NOMO-1 treated with dmso at 0.1 percent for 144 hours (cell line): ENCODE measurements at regions not wholly inside any gene's neighbourhood (a gene's known extent, or its start where the extent isn't known, plus 50 kb on each side); places are given as distances from the start of the nearest gene placed in this dataset.
"Not testable (repeated sequence)": the region's sequence is repeated elsewhere in the genome, so short reads cannot be mapped to it uniquely, and the experiment has no call there.

Experiments
- DNase-seq: peaks from one replicate; lab custom pipeline; 2025; ENCODE audit not compliant: unreplicated experiment; lab: John Stamatoyannopoulos, UW

GRCh38 chr1:182261655-182262054 lies 129.9 kb downstream of the GLUL start:
- no peak for DNase-seq

- no peak for DNase-seq
Observed at GRCh38 chr1:182260516-182260915, 131.1 kb downstream of the GLUL start.

- no peak for DNase-seq
Observed at GRCh38 chr1:182259968-182260367, 131.6 kb downstream of the GLUL start.

GRCh38 chr1:182259229-182259872 lies 132.2 kb downstream of the GLUL start:
- peak; percentile 75 for DNase-seq

- no peak for DNase-seq
Observed at GRCh38 chr1:182257369-182258063, 134.1 kb downstream of the GLUL start.

- DNase-seq: no peak
Observed at GRCh38 chr1:182256931-182257330, 134.7 kb downstream of the GLUL start.

- no peak for DNase-seq
Observed at GRCh38 chr1:182255494-182255893, 136.1 kb downstream of the GLUL start.

- DNase-seq: no peak
Observed at GRCh38 chr1:182253319-182253860, 138.2 kb downstream of the GLUL start.

GRCh38 chr1:182251561-182251960 lies 140.0 kb downstream of the GLUL start:
- no peak for DNase-seq

GRCh38 chr1:182249201-182249676 lies 142.4 kb downstream of the GLUL start:
- DNase-seq: no peak

GRCh38 chr1:182248721-182249120 lies 142.9 kb downstream of the GLUL start:
- DNase-seq: no peak

- DNase-seq: not testable (repeated sequence)
Observed at GRCh38 chr1:182247813-182248212, 143.8 kb downstream of the GLUL start.

GRCh38 chr1:182246783-182247182 lies 144.8 kb downstream of the GLUL start:
- no peak for DNase-seq

- no peak for DNase-seq
Observed at GRCh38 chr1:182245040-182245439, 146.6 kb downstream of the GLUL start.

- no peak for DNase-seq
Observed at GRCh38 chr1:182244451-182244850, 147.1 kb downstream of the GLUL start.

GRCh38 chr1:182242641-182243040 lies 148.9 kb downstream of the GLUL start:
- no peak for DNase-seq

- DNase-seq: no peak
Observed at GRCh38 chr1:182240085-182240484, 151.5 kb downstream of the GLUL start.

GRCh38 chr1:182238421-182238820 lies 153.2 kb downstream of the GLUL start:
- DNase-seq: no peak

- DNase-seq: no peak
Observed at GRCh38 chr1:182237329-182237728, 154.3 kb downstream of the GLUL start.

- no peak for DNase-seq
Observed at GRCh38 chr1:182236651-182237077, 154.9 kb downstream of the GLUL start.

- no peak for DNase-seq
Observed at GRCh38 chr1:182235952-182236650, 155.5 kb downstream of the GLUL start.

- peak; percentile 13 for DNase-seq
Observed at GRCh38 chr1:182235604-182235951, 156.0 kb downstream of the GLUL start.
